Kidney tubule cell (primary cell): ENCODE measurements at regions not wholly inside any gene's neighbourhood (a gene's known extent, or its start where the extent isn't known, plus 50 kb on each side); places are given as distances from the start of the nearest gene placed in this dataset.
A peak's percentile ranks its signal among the peaks of the same experiment; 100 is the strongest.
"Not testable (repeated sequence)": the region's sequence is repeated elsewhere in the genome, so short reads cannot be mapped to it uniquely, and the experiment has no call there.

Source experiments
- DNase-seq: peaks from one replicate; pipeline ENCODE4 v3.0.0-alpha.2; 2018; ENCODE audit warnings: low spot score

GRCh38 chr12:28060871-28061270 is 88.3 kb upstream of the PTHLH start:
- no peak for DNase-seq

GRCh38 chr12:28063355-28063880 is 90.9 kb upstream of the PTHLH start:
- no peak for DNase-seq

GRCh38 chr12:28065374-28065773 is 92.8 kb upstream of the PTHLH start:
- DNase-seq: no peak

GRCh38 chr12:28065889-28066630 is 93.5 kb upstream of the PTHLH start:
- no peak for DNase-seq

- DNase-seq: no peak
These were observed 94.3 kb upstream of the PTHLH start for GRCh38 chr12:28066879-28067278.

- no peak for DNase-seq
These were observed 95.9 kb upstream of the PTHLH start for GRCh38 chr12:28068467-28068866.

GRCh38 chr12:28079539-28079938 is 107.0 kb upstream of the PTHLH start:
- DNase-seq: no peak

GRCh38 chr12:28082096-28082495 is 108.2 kb upstream of the CCDC91 start:
- DNase-seq: peak; percentile 3

GRCh38 chr12:28083840-28084678 is 106.2 kb upstream of the CCDC91 start:
- no peak for DNase-seq

GRCh38 chr12:28086521-28087155 is 103.6 kb upstream of the CCDC91 start:
- no peak for DNase-seq

- DNase-seq: no peak
These were observed 101.5 kb upstream of the CCDC91 start for GRCh38 chr12:28088566-28089272.

GRCh38 chr12:28089338-28089737 is 100.9 kb upstream of the CCDC91 start:
- peak; percentile 20 for DNase-seq

- DNase-seq: no peak
These were observed 99.4 kb upstream of the CCDC91 start for GRCh38 chr12:28090835-28091234.

GRCh38 chr12:28092396-28092795 is 97.9 kb upstream of the CCDC91 start:
- DNase-seq: no peak

- DNase-seq: no peak
These were observed 93.6 kb upstream of the CCDC91 start for GRCh38 chr12:28096649-28097048.

- DNase-seq: no peak
These were observed 93.0 kb upstream of the CCDC91 start for GRCh38 chr12:28097221-28097620.

GRCh38 chr12:28099245-28099644 is 91.0 kb upstream of the CCDC91 start:
- not testable (repeated sequence) for DNase-seq

GRCh38 chr12:28099871-28100270 is 90.4 kb upstream of the CCDC91 start:
- no peak for DNase-seq

GRCh38 chr12:28100717-28101116 is 89.5 kb upstream of the CCDC91 start:
- DNase-seq: no peak

GRCh38 chr12:28104316-28104715 is 85.9 kb upstream of the CCDC91 start:
- no peak for DNase-seq

GRCh38 chr12:28104903-28105864 is 85.1 kb upstream of the CCDC91 start:
- DNase-seq: no peak
